ENCODE measurements at regions not wholly inside any gene's neighbourhood (a gene's known extent, or its start where the extent isn't known, plus 50 kb on each side); places are given as distances from the start of the nearest gene placed in this dataset.

- Histone ChIP-seq H3K4me3 (peak overlapping the region in 1 of 2 donors; percentile 10), H3K4me1 (no peaks in the 10 kb centered on the region), H3K9me3 (no peaks in the 10 kb centered on the region), H3K27me3 (no peaks in the 10 kb centered on the region), H3K36me3 (no peaks in the 10 kb centered on the region), H3K27ac (no peak overlapping the region)
- DNase-seq (ENCODE audit: low spot score): no peak
- TF ChIP-seq, protein P1, sequence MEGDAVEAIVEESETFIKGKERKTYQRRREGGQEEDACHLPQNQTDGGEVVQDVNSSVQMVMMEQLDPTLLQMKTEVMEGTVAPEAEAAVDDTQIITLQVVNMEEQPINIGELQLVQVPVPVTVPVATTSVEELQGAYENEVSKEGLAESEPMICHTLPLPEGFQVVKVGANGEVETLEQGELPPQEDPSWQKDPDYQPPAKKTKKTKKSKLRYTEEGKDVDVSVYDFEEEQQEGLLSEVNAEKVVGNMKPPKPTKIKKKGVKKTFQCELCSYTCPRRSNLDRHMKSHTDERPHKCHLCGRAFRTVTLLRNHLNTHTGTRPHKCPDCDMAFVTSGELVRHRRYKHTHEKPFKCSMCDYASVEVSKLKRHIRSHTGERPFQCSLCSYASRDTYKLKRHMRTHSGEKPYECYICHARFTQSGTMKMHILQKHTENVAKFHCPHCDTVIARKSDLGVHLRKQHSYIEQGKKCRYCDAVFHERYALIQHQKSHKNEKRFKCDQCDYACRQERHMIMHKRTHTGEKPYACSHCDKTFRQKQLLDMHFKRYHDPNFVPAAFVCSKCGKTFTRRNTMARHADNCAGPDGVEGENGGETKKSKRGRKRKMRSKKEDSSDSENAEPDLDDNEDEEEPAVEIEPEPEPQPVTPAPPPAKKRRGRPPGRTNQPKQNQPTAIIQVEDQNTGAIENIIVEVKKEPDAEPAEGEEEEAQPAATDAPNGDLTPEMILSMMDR (IDR thresholded peaks at IDR 0.05): no peak
These were observed 82.5 kb downstream of the KLF5 start for GRCh38 chr13:73141292-73141771.

DNA sequence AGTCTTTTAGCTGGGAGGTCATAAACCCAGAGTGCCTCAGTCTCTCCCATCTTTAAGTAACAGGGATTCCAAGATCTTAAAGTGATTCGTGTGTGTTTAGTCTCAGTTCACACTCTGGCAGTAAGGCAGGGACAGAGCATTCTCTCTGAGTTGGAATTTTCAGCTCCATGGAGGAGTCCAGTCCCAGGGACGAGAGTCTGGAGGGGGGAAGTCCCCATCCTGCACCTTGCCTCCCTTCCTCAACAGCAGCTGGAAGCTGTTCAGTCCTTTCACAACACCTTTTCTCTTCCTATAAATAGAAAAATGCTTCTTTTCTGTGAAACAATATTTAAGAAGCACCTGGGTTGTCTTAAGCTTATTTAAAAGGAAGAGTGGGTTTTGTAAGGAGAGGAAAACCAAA, 82.0 kb downstream of the KLF5 start:
- Histone ChIP-seq H3K4me1 (no peaks in the 10 kb centered on the region), H3K36me3 (no peaks in the 10 kb centered on the region), H3K27ac (no peak overlapping the region), H3K27me3 (no peaks in the 10 kb centered on the region), H3K4me3 (no peak overlapping the region), H3K9me3 (no peaks in the 10 kb centered on the region)
- no peak for DNase-seq (ENCODE audit: low spot score)
- TF ChIP-seq, protein P1 (IDR thresholded peaks at IDR 0.05): no peak

DNA sequence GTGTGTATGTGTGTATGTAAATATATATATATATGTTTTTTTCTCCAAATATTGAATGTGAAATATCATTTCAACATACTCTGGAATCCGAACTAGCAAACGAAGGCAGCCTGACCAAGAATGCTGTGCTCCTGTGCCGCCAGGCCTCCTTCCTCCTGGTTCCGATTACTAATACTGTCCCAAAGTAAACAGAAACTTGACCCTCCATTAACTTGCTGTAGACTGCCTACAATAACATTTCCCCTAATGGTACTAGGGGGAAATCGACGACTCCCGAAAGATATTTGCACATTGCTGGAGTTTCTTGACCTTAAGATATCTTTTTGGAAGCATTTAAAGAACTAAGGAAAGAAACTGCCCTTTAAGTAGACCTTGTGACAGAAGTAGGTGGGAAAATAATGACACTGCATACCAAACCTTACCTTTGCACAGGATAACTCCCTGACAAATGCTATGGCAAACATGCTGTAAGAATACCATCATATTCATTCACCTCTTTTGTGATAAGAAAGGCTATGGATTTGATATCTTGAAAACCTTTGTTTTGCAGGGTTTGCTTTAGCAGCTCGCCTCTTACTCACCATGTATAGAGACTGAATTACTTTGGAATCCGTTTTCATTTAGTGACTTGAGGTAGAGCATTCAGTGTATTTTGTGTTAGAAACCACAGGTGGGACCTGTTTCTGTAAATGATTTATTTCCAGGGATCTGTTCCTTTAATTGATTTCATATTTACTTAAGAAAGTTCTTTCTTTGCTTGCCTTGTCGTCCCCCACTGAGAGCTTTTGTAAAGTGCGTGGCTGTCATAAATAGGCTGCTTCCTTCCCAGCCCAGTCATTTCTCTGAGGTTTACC, 80.1 kb downstream of the KLF5 start:
- TF ChIP-seq, protein P1 (IDR thresholded peaks at IDR 0.05): no peak
- H3K4me3 ChIP-seq: no peak overlapping the region
- no peaks in the 10 kb centered on the region for H3K27me3 ChIP-seq
- no peak for DNase-seq (ENCODE audit: low spot score)
- H3K27ac ChIP-seq: no peak overlapping the region
- peaks cover 0 to 8% of the 10 kb centered on the region in 2 donors for H3K9me3 ChIP-seq
- no peaks in the 10 kb centered on the region for H3K4me1 ChIP-seq
- no peaks in the 10 kb centered on the region for H3K36me3 ChIP-seq

- TF ChIP-seq, protein P1 (IDR thresholded peaks at IDR 0.05): no peak
- no peak for DNase-seq (ENCODE audit: low spot score)
- Histone ChIP-seq H3K36me3 (no peaks in the 10 kb centered on the region), H3K9me3 (peaks cover 0 to 11% of the 10 kb centered on the region in 2 donors), H3K4me3 (no peak overlapping the region), H3K27me3 (no peaks in the 10 kb centered on the region), H3K4me1 (no peaks in the 10 kb centered on the region), H3K27ac (no peak overlapping the region)
These were observed 79.5 kb downstream of the KLF5 start for GRCh38 chr13:73138276-73138637.

DNA sequence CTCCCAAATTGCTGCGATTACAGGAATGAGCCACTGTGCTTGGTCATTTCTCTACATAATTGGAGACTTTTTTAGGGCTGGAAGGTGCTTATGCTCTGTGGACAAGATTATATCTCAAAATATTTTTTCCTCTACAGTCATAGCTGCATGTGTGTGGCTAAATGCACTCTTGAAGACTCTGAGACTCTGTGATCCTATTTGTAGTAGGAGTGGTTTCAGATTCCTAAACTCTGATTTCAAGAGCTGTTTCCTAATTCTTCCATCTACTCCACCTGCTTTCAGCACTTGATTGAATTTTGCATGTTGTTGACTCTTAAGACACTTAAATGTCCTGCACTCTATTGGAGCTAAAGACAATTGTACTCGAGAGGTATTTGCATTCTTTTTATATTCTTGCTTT, 78.0 kb downstream of the KLF5 start:
- peaks cover 0 to 11% of the 10 kb centered on the region in 2 donors for H3K9me3 ChIP-seq
- TF ChIP-seq, protein P1 (IDR thresholded peaks at IDR 0.05): no peak
- no peaks in the 10 kb centered on the region for H3K36me3 ChIP-seq
- no peak for DNase-seq (ENCODE audit: low spot score)
- H3K4me3 ChIP-seq: no peak overlapping the region
- no peaks in the 10 kb centered on the region for H3K27me3 ChIP-seq
- H3K27ac ChIP-seq: no peak overlapping the region
- H3K4me1 ChIP-seq: no peaks in the 10 kb centered on the region

All from right atrium auricular region (tissue), 2 donors.